MM.1S (cell line): ENCODE measurements at regions not wholly inside any gene's neighbourhood (a gene's known extent, or its start where the extent isn't known, plus 50 kb on each side); places are given as distances from the start of the nearest gene placed in this dataset.

ENCODE experiments used
- DNase-seq: peaks from one replicate; pipeline ENCODE4 v3.0.0-alpha.2; 2015
- H2AFZ ChIP-seq: fragments of 300-600 bp; sonication (generic); 2 replicates; pipeline ENCODE4 v1.6.0; 2016; ENCODE audit warnings: antibody characterized with exemption, low read length
- H3F3A ChIP-seq: fragments of 300-600 bp; sonication (generic); 2 replicates; pipeline ENCODE4 v1.6.1; 2016; ENCODE audit warnings: mild to moderate bottlenecking, antibody characterized with exemption, low read length, moderate library complexity, mixed read lengths; ENCODE audit not compliant: insufficient read depth
- H3K27ac ChIP-seq: fragments of 300-600 bp; sonication (generic); 2 replicates; pipeline ENCODE4 v1.5.1; 2016; ENCODE audit warnings: mild to moderate bottlenecking, low read length
- H3K27me3 ChIP-seq: fragments of 300-600 bp; sonication (generic); replicated peaks from 2 replicates; pipeline ENCODE4 v1.6.0; 2016; ENCODE audit warnings: low read length; ENCODE audit not compliant: insufficient read depth
- H3K36me3 ChIP-seq: fragments of 300-600 bp; sonication (generic); replicated peaks from 2 replicates; pipeline ENCODE4 v1.6.1; 2016; ENCODE audit warnings: mild to moderate bottlenecking, low read length, mixed read lengths; ENCODE audit not compliant: insufficient read depth
- H3K4me1 ChIP-seq: fragments of 300-600 bp; sonication (generic); 2 replicates; pipeline ENCODE4 v1.6.1; 2016; ENCODE audit warnings: low read length, mixed read lengths
- H3K4me2 ChIP-seq: fragments of 300-600 bp; sonication (generic); 2 replicates; pipeline ENCODE4 v1.6.0; 2016; ENCODE audit warnings: low read depth, low read length
- H3K4me3 ChIP-seq: fragments of 300-600 bp; sonication (generic); 2 replicates; pipeline ENCODE4 v1.5.1; 2016; ENCODE audit warnings: low read length, mixed read lengths
- H3K79me2 ChIP-seq: fragments of 300-600 bp; sonication (generic); 2 replicates; pipeline ENCODE4 v1.6.1; 2016; ENCODE audit warnings: mixed run types, low read length, mixed read lengths
- H3K9ac ChIP-seq: fragments of 300-600 bp; sonication (generic); 2 replicates; pipeline ENCODE4 v1.6.1; 2016; ENCODE audit warnings: low read length, mixed read lengths
- H3K9me2 ChIP-seq: fragments of 300-600 bp; sonication (generic); replicated peaks from 2 replicates; pipeline ENCODE4 v1.6.1; 2016; ENCODE audit warnings: mild to moderate bottlenecking, low read length, mixed read lengths; ENCODE audit not compliant: insufficient read depth
- H3K9me3 ChIP-seq: fragments of 300-600 bp; sonication (generic); replicated peaks from 2 replicates; pipeline ENCODE4 v1.6.1; 2016; ENCODE audit warnings: mild to moderate bottlenecking, low read length, mixed read lengths; ENCODE audit not compliant: insufficient read depth
- H4K20me1 ChIP-seq: fragments of 300-600 bp; sonication (generic); 2 replicates; pipeline ENCODE4 v1.6.1; 2016; ENCODE audit warnings: mild to moderate bottlenecking, low read length, moderate library complexity, mixed read lengths; ENCODE audit not compliant: insufficient read depth
- CTCF ChIP-seq: fragments of 300-600 bp; sonication (generic); IDR thresholded peaks from 2 replicates; pipeline ENCODE4 v1.5.1; 2016; ENCODE audit warnings: antibody characterized with exemption, low read length, mixed read lengths
- EZH2 ChIP-seq: fragments of 300-600 bp; sonication (generic); optimal IDR thresholded peaks from 2 replicates; pipeline ENCODE3; 2017; ENCODE audit warnings: low read depth, mild to moderate bottlenecking, antibody characterized with exemption, low read length, mixed read lengths
- EZH2phosphoT487 ChIP-seq: fragments of 300-600 bp; sonication (generic); IDR thresholded peaks from 2 replicates; pipeline ENCODE4 v1.6.1; 2018; ENCODE audit warnings: antibody characterized with exemption, low read length

DNA sequence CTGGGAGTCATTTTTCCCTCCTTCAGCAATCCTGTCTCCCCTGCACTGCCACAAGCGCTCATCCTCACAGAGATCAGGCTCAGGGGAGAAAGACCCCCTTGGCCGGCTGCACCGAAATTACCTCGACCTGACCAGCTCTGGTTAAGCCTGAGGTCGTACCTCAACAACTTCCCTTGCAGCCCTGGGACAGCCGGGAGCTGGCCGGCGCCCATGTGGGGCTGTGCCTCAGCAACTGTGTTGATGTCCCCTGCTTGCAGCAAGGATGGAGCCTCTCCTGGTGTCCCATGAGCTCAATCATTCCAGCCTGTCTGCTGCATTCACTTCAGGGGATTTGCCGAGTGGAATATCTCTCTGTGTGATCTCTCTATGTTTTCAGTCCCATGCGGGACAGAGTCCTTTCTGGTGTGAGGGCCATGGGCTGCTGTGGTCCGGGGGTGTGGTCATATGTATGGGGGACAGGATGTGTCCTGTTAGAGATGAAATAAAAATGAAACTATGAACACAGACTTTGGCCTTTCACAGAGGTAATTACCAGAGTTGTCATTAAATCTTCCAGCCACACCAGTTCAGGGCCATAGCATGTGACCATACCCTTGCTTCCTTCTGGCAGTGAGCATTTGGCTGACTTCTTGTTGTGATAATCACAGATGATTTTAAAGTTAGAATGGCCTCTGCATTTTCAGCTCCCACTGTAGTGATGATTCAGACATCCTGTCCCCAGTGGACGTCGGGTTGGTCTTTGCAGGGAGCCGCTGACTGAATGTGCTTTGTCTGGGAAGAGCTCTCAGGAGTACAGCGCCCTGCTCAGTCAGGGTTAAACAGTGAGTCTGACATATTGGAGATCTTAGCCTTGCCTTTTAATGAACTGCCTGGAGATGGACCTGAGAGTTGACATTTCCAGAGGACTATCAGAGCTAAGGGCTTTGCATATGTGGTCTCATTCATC, 405.9 kb downstream of the AACS start:
- H3K27ac ChIP-seq: no peak overlapping the region
- H3K4me3 ChIP-seq: no peak overlapping the region
- no peaks in the 10 kb centered on the region for H3K9me2 ChIP-seq
- H3K27me3 ChIP-seq: no peaks in the 10 kb centered on the region
- H3K4me2 ChIP-seq: no peak overlapping the region
- no peaks in the 10 kb centered on the region for H3F3A ChIP-seq
- H2AFZ ChIP-seq: no peak overlapping the region
- H3K4me1 ChIP-seq: no peaks in the 10 kb centered on the region
- no peaks in the 10 kb centered on the region for H3K36me3 ChIP-seq
- no peaks in the 10 kb centered on the region for H3K79me2 ChIP-seq
- H3K9ac ChIP-seq: no peak overlapping the region
- TF ChIP-seq EZH2phosphoT487 (no peak), CTCF (no peak), EZH2 (no peak)
- DNase-seq: no peak
- H3K9me3 ChIP-seq: no peaks in the 10 kb centered on the region
- no peaks in the 10 kb centered on the region for H4K20me1 ChIP-seq

DNA sequence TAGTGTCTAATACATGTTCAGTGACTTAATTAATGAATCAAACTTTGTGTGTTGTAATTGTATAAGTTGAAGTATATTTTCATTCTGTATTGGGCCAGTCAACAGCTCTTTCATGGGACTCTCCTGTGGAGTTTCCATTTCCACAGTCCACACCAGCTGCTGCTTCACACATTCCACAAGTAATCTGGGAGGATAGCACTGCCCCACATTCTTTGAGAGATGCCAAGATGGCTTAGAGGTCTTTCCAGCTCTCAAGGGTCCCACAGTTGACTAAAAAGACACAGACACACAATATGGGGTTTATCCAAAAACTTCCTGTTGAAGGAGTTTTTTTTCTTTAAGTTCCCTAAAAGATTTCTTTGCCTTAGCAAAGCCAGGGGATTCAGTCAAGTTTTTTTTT, 408.3 kb downstream of the AACS start:
- Histone ChIP-seq H2AFZ (no peak overlapping the region), H3K4me1 (no peaks in the 10 kb centered on the region), H3K9ac (no peak overlapping the region), H3K36me3 (no peaks in the 10 kb centered on the region), H3K4me2 (no peak overlapping the region), H3K27ac (no peak overlapping the region), H3K79me2 (no peaks in the 10 kb centered on the region), H3K9me3 (no peaks in the 10 kb centered on the region), H3F3A (no peaks in the 10 kb centered on the region), H3K4me3 (no peak overlapping the region), H4K20me1 (no peaks in the 10 kb centered on the region), H3K27me3 (no peaks in the 10 kb centered on the region), H3K9me2 (no peaks in the 10 kb centered on the region)
- no peak for DNase-seq
- no peak for TF ChIP-seq CTCF
- TF ChIP-seq EZH2phosphoT487: no peak

- Histone ChIP-seq H3K27ac (no peak overlapping the region), H3K9ac (no peak overlapping the region), H2AFZ (no peak overlapping the region), H3K9me3 (no peaks in the 10 kb centered on the region), H4K20me1 (no peaks in the 10 kb centered on the region), H3F3A (no peaks in the 10 kb centered on the region), H3K4me1 (no peaks in the 10 kb centered on the region), H3K79me2 (no peaks in the 10 kb centered on the region), H3K27me3 (no peaks in the 10 kb centered on the region), H3K4me3 (no peak overlapping the region), H3K4me2 (no peak overlapping the region), H3K9me2 (no peaks in the 10 kb centered on the region), H3K36me3 (no peaks in the 10 kb centered on the region)
- DNase-seq: no peak
- TF ChIP-seq CTCF (no peak), EZH2 (no peak), EZH2phosphoT487 (no peak)
Measured at GRCh38 chr12:125487336-125487735, 422.1 kb downstream of the AACS start.
